ENCODE measurements at regions not wholly inside any gene's neighbourhood (a gene's known extent, or its start where the extent isn't known, plus 50 kb on each side); places are given as distances from the start of the nearest gene placed in this dataset.
"Not testable (repeated sequence)": the region's sequence is repeated elsewhere in the genome, so short reads cannot be mapped to it uniquely, and the experiment has no call there.

DNA sequence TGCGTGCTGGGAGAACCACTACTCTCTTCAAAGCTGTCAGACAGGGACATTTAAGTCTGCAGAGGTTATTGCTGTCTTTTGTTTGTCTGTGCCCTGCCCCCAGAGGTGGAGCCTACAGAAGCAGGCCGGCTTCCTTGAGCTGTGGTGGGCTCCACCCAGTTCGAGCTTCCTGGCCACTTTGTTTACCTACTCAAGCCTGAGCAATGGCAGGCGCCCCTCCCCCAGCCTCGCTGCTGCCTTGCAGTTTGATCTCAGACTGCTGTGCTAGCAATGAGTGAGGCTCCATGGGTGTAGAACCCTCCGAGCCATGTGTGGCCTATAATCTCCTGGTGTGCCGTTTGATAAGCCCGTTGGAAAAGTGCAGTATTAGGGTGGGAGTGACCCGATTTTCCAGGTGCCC lies 542.5 kb upstream of the KLF4 start:
- not testable (repeated sequence) for H3K27ac ChIP-seq; H3K4me1 ChIP-seq (replicated peaks); DNase-seq (ENCODE audit: low read depth in 1 of 2, low spot score in 2 of 2); H3K9me3 ChIP-seq (replicated peaks); H3K36me3 ChIP-seq; H3K27me3 ChIP-seq (replicated peaks); H3K4me3 ChIP-seq

DNA sequence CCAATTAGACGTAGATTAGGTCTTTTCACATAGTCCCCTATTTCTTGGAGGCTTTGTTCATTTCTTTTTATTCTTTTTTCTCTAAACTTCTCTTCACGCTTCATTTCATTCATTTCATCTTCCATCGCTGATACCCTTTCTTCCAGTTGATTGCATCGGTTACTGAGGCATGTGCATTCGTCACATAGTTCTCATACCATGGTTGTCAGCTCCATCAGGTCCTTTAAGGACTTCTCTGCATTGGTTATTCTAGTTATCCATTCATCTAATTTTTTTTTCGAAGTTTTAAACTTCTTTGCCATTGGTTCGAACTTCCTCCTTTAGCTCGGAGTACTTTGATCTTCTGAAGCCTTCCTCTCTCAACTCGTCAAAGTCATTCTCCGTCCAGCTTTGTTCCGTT lies 541.7 kb upstream of the KLF4 start:
- H3K27ac ChIP-seq; H3K27me3 ChIP-seq (replicated peaks); H3K4me3 ChIP-seq; H3K36me3 ChIP-seq; H3K9me3 ChIP-seq (replicated peaks); DNase-seq (ENCODE audit: low read depth in 1 of 2, low spot score in 2 of 2); H3K4me1 ChIP-seq (replicated peaks): not testable (repeated sequence)

DNA sequence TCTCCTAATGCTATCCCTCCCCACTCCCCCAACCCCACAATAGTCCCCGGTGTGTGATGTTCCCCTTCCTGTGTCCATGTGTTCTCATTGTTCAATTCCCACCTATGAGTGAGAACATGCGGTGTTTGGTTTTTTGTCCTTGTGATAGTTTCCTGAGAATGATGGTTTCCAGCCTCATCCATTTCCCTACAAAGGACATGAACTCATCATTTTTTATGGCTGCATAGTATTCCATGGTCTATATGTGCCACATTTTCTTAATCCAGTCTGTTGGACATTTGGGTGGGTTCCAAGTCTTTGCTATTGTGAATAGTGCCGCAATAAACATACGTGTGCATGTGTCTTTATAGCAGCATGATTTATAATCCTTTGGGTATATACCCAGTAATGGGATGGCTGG lies 537.1 kb upstream of the KLF4 start:
- H3K27me3 ChIP-seq (replicated peaks); H3K4me3 ChIP-seq; DNase-seq (ENCODE audit: low read depth in 1 of 2, low spot score in 2 of 2); H3K36me3 ChIP-seq; H3K27ac ChIP-seq; H3K9me3 ChIP-seq (replicated peaks); H3K4me1 ChIP-seq (replicated peaks): not testable (repeated sequence)

DNA sequence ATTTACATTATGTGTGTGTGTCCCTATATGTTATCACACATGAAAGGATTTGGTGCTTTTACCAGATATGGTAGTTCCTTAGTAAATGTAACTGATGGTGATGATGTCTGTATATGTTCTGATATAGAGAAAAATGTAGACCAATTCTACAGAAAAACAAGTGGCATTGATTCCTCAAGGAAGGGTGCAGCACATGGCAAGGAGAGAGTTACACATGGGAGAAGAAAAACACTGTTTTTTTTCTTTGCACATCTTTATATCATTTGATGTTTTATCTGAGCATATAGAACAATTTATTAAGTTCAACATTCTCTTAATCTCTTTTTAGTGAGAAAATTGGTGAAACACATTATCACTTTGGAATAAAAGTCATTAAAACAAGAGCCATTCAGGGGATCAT lies 535.0 kb upstream of the KLF4 start:
- H3K27me3 ChIP-seq (replicated peaks) = no peaks in the 10 kb centered on the region
- no peaks in the 10 kb centered on the region for H3K4me1 ChIP-seq (replicated peaks)
- no peak for DNase-seq (ENCODE audit: low read depth in 1 of 2, low spot score in 2 of 2)
- no peaks in the 10 kb centered on the region for H3K9me3 ChIP-seq (replicated peaks)
- no peaks in the 10 kb centered on the region for H3K36me3 ChIP-seq
- no peak overlapping the region for H3K27ac ChIP-seq
- no peak overlapping the region for H3K4me3 ChIP-seq

DNA sequence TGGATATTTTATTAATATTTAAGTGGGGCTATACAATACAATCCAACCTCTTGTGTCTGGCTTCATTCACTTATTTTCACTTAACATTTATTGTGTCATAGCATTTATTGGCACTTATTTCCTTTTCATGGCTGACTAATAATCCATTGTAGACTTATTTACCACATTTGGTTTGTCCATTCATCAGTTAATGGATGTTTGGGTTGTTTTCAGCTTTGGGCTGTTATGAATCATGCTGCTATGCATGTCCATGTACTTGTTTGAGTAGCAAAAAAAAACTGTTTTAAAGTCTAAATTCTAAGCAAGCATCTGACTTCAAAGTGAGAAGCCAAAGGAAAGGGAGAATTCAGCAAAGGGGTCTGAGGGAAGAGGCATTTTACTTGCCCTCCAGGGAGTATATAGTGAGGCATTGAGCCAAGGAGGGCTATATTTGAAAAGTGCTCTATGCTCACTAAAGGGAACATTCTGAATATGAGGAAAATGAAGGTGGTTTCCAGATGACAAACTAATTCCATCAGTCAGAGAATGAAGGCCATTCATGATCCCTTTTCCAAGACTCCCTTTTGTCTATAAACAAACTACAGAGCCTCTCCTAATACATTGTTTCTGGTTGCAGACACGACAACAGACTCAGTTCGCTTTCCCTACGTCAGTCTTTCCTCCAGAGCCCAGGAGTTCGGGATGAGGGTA lies 532.8 kb upstream of the KLF4 start:
- Histone ChIP-seq H3K4me1 (replicated peaks) (no peaks in the 10 kb centered on the region), H3K4me3 (no peak overlapping the region), H3K27ac (no peak overlapping the region), H3K9me3 (replicated peaks) (no peaks in the 10 kb centered on the region), H3K27me3 (replicated peaks) (no peaks in the 10 kb centered on the region), H3K36me3 (no peaks in the 10 kb centered on the region)
- DNase-seq (ENCODE audit: low read depth in 1 of 2, low spot score in 2 of 2) = no peak

DNA sequence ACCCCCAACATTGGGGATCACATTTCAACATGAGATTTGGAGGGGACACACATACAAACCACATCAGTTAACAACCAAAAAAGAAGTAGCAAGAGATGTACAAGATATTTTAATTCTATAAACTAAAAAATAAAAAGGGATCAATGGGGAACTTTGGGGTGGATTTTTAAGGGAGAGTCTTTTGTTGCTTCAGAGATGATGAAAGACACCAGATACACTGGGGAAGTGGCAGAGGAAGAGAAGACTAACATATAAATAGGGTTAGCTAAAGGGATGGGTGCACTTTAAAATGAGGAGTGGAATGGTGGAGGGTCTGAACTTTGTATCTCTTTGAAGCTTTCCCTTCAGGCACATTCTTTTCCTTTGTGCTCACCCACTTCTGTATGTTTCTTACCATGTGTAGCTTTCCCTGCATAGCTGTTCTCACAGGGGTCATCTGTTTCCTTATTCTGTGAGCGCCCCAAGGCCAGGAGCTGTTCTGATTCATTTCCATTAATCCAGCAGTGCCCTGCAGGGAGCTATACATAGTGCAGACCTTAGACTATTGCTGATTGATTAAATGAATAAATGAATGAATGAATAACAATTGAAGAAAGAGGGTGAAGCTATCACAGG lies 531.6 kb upstream of the KLF4 start:
- H3K36me3 ChIP-seq = no peaks in the 10 kb centered on the region
- no peaks in the 10 kb centered on the region for H3K4me1 ChIP-seq (replicated peaks)
- no peaks in the 10 kb centered on the region for H3K27me3 ChIP-seq (replicated peaks)
- no peak for DNase-seq (ENCODE audit: low read depth in 1 of 2, low spot score in 2 of 2)
- H3K9me3 ChIP-seq (replicated peaks) = no peaks in the 10 kb centered on the region
- no peak overlapping the region for H3K27ac ChIP-seq
- H3K4me3 ChIP-seq = no peak overlapping the region

DNA sequence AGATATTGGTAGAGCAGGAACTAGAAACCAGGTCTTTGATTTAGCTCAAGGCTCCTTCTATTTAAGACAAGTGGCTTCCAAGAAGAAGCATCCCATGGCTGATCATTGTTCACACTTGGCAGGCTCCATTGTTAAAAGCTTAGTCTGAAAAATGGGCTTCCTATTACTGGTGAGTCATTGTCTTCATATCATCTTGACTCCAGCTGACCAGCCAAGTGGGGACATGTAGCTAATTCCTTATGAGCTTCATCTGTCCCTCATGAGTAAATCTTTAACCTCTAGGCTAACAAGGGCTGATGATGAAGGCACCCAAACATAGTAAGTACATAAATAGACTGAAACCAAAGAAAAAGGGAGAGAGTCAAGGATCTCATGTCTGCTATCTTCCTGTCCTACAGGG lies 530.3 kb upstream of the KLF4 start:
- H3K4me3 ChIP-seq = no peak overlapping the region
- no peaks in the 10 kb centered on the region for H3K27me3 ChIP-seq (replicated peaks)
- no peak overlapping the region for H3K27ac ChIP-seq
- H3K4me1 ChIP-seq (replicated peaks) = no peaks in the 10 kb centered on the region
- H3K9me3 ChIP-seq (replicated peaks) = no peaks in the 10 kb centered on the region
- H3K36me3 ChIP-seq = no peaks in the 10 kb centered on the region
- no peak for DNase-seq (ENCODE audit: low read depth in 1 of 2, low spot score in 2 of 2)

DNA sequence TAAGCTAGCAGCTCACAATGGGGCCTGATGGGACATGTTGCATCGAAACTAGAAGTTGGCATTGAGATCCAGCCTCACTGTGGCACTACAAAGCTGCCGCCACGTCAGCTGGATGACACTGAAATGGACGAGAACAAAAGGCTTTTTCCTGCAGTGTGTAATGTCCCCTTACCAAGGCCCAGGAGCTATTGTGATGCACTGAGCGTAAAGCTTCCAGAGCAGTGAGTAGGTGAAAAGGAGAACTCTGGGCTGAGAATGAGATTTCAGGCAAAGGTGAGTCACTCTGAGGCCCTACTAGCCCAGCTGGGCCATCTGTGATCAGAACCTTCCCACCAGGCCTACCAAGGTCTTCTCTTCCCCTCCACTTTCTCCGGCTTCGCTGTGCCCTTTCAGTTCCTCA lies 528.1 kb upstream of the KLF4 start:
- no peaks in the 10 kb centered on the region for H3K4me1 ChIP-seq (replicated peaks)
- no peaks in the 10 kb centered on the region for H3K36me3 ChIP-seq
- H3K27ac ChIP-seq = no peak overlapping the region
- no peak for DNase-seq (ENCODE audit: low read depth in 1 of 2, low spot score in 2 of 2)
- no peaks in the 10 kb centered on the region for H3K9me3 ChIP-seq (replicated peaks)
- H3K4me3 ChIP-seq = no peak overlapping the region
- no peaks in the 10 kb centered on the region for H3K27me3 ChIP-seq (replicated peaks)

DNA sequence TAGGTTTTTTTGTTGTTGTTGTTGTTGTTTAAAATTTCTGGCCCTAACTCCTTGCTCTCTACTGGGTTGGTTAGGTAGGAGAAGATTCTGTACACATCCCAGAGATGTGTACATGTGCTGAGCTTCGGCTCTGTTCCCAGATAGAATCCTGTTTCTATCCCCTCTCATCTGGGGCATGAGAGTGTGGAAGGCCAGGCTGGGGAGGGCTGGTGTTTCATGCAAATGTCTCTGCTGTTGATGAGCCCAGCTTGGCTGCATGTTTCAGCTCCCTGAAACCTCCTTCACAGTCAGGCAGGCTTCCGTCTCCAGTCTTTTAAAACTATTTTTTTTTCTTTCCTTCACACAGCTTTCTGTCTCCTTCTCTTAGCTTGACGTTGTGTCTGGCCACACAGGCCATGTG lies 526.9 kb upstream of the KLF4 start:
- Histone ChIP-seq H3K4me1 (replicated peaks) (no peaks in the 10 kb centered on the region), H3K27ac (no peak overlapping the region), H3K36me3 (no peaks in the 10 kb centered on the region), H3K9me3 (replicated peaks) (no peaks in the 10 kb centered on the region), H3K27me3 (replicated peaks) (no peaks in the 10 kb centered on the region), H3K4me3 (no peak overlapping the region)
- DNase-seq (ENCODE audit: low read depth in 1 of 2, low spot score in 2 of 2) = no peak

DNA sequence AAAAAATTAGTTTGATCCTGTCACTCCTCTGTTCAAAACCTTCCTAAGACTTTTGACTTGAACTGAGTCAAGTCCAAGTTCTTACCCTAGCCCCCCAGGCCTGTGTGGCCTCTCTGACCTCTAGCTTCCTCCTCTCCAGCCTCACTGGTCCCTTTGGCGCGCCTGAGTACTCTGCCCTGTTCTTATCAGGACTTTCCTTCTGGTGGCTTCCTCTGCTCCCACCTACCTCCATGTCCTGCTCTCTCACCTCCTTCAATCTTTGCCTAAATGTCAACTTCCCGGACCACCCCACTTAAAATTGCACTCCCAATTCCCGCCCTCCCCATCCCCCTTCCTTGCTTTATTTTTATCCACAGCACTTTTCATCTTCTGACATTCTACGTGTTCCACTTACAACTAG lies 526.1 kb upstream of the KLF4 start:
- H3K27ac ChIP-seq = no peak overlapping the region
- no peaks in the 10 kb centered on the region for H3K9me3 ChIP-seq (replicated peaks)
- H3K4me3 ChIP-seq = no peak overlapping the region
- no peaks in the 10 kb centered on the region for H3K36me3 ChIP-seq
- DNase-seq (ENCODE audit: low read depth in 1 of 2, low spot score in 2 of 2) = no peak
- H3K4me1 ChIP-seq (replicated peaks) = no peaks in the 10 kb centered on the region
- no peaks in the 10 kb centered on the region for H3K27me3 ChIP-seq (replicated peaks)

DNA sequence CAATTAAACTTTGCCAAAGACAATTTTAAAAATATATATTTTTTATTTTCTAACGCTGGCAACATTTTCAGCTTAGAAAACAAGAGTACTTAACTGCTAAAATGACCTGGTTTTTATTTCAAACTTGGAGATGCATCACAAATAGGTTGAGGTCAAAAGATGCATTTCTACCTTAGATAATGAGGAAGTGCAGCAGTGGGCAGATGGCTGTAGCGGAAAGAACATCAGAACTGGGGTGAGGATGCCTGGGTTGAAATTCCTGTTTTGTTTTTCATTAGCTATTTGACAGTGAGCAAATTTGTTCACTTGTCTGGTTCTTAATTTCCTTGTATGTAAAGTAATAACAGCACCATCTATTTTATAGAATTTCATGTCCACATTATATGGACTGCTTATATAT lies 524.8 kb upstream of the KLF4 start:
- Histone ChIP-seq H3K27me3 (replicated peaks) (no peaks in the 10 kb centered on the region), H3K4me1 (replicated peaks) (no peaks in the 10 kb centered on the region), H3K4me3 (no peak overlapping the region), H3K27ac (no peak overlapping the region), H3K36me3 (no peaks in the 10 kb centered on the region), H3K9me3 (replicated peaks) (no peaks in the 10 kb centered on the region)
- no peak for DNase-seq (ENCODE audit: low read depth in 1 of 2, low spot score in 2 of 2)

DNA sequence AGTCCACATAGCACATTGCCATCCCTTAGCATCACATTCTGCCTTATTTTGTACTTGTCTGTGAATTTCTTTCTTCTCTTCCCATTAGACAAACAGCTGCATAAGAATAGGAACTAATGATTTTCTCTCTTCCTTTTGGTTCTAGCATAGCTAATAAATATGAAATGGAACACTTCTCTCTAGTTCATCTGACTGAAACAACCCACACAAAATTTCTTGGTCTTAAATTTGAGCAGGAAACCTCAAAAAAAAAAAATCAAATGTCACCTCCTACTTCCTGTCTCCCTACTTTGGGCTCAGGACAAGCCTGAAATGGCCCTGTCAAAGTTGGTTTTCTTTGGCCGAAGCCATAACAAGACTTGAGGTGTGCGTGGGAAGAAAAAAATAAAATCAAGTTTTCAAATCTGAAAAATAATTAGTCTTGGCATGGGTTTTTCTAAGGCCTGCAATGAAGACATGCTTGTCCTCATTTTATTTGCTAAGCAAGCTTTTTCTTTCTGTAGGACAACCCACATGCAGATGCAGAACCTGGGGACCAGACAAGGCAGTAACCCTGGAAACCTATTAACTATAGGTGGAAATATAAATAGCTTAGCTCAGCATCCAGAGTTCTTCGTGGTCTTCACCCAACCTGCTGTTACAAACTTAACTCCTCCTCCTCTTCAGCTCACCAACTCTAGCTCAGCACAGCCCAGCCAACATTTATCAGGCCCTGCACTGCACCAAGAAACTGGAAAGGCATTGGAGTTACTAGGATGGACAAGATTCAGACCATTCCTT lies 523.5 kb upstream of the KLF4 start:
- DNase-seq (ENCODE audit: low read depth in 1 of 2, low spot score in 2 of 2) = no peak

DNA sequence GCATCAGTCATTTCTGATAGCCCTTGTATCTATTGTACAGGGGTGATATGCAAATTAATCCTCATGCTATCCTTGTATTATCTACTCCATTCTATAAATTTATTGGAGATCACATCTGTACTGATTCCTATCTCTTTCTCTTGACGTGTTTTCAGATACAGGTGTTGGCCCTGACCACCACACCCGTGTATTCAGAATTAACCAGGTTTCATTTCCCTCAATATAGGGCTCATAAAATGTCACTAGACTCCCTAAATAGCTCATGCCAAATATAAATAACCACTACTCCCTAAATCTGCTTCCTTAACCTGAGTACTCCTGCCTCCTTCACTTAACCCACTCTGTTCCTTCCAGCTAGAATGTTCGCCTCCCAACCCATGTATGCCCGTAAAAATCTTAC lies 522.8 kb upstream of the KLF4 start:
- H3K36me3 ChIP-seq = no peaks in the 10 kb centered on the region
- DNase-seq (ENCODE audit: low read depth in 1 of 2, low spot score in 2 of 2) = no peak
- H3K4me1 ChIP-seq (replicated peaks) = no peaks in the 10 kb centered on the region
- H3K4me3 ChIP-seq = no peak overlapping the region
- H3K27me3 ChIP-seq (replicated peaks) = no peaks in the 10 kb centered on the region
- no peak overlapping the region for H3K27ac ChIP-seq
- no peaks in the 10 kb centered on the region for H3K9me3 ChIP-seq (replicated peaks)

More for the DNA sequence above, 523.5 kb upstream of the KLF4 start:
- Histone ChIP-seq H3K4me3 (no peak overlapping the region), H3K9me3 (replicated peaks) (no peaks in the 10 kb centered on the region), H3K4me1 (replicated peaks) (no peaks in the 10 kb centered on the region), H3K27ac (no peak overlapping the region), H3K27me3 (replicated peaks) (no peaks in the 10 kb centered on the region), H3K36me3 (no peaks in the 10 kb centered on the region)

DNA sequence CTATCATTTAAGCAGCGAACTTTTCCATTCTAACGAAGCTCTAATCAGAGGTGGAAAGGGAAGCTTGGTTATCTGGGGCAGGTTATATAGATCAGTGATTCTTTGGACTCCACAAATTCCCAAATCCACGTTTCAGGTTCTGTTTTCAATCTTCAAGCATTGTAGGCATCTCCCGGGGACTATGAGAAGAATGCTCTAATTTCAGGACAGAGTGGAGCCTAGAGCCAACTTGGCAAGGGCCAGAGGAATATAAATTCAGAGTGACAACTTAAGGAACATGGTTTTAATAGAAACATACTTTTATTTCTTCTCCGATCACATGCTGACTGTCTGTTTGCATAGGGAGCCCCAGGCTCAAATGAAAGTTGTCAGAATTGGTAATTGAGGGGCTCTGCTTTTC lies 514.0 kb upstream of the KLF4 start:
- H3K27me3 ChIP-seq (replicated peaks) = no peaks in the 10 kb centered on the region
- no peak overlapping the region for H3K4me3 ChIP-seq
- H3K36me3 ChIP-seq = no peaks in the 10 kb centered on the region
- no peak overlapping the region for H3K27ac ChIP-seq
- no peaks in the 10 kb centered on the region for H3K9me3 ChIP-seq (replicated peaks)
- DNase-seq (ENCODE audit: low read depth in 1 of 2, low spot score in 2 of 2) = no peak
- H3K4me1 ChIP-seq (replicated peaks) = no peaks in the 10 kb centered on the region
